ENCODE measurements at regions not wholly inside any gene's neighbourhood (a gene's known extent, or its start where the extent isn't known, plus 50 kb on each side); places are given as distances from the start of the nearest gene placed in this dataset.

- TF ChIP-seq CTCF (conservative IDR thresholded peaks at IDR 0.05 in 1 of 2, IDR thresholded peaks at IDR 0.05 in 1 of 2; ENCODE audit: low read depth in 1 of 2, low read length in 2 of 2) (no peak), EZH2 (IDR thresholded peaks at IDR 0.05; ENCODE audit: low read length, missing control alignments) (no peak)
These were observed 179.8 kb upstream of the PPP1R26 start for GRCh38 chr9:135299651-135300345.
